Stimulated activated memory B cell treated with anti-CD40 and anti-IgM and Interleukin-4, amounts not matched to agents 10 μg/mL and 1 μg/mL and 100 μg/mL, for 72 hours (primary cell): ENCODE measurements at regions not wholly inside any gene's neighbourhood (a gene's known extent, or its start where the extent isn't known, plus 50 kb on each side); places are given as distances from the start of the nearest gene placed in this dataset.

Experiments used
- ATAC-seq: fragments of 150-1000 bp; cut with Tn5 transposase; 2 replicates; pipeline ENCODE4 v1.10.0; 2021
- H3K27ac Mint-ChIP-seq: one replicate; pipeline ENCODE4 v1.8.0; 2022; ENCODE audit warnings: mild to moderate bottlenecking, mixed read lengths
- H3K27me3 Mint-ChIP-seq: one replicate; pipeline ENCODE4 v1.8.0; 2022; ENCODE audit warnings: mixed read lengths
- H3K36me3 Mint-ChIP-seq: one replicate; pipeline ENCODE4 v1.8.0; 2022; ENCODE audit warnings: mixed read lengths
- H3K4me1 Mint-ChIP-seq: one replicate; pipeline ENCODE4 v1.8.0; 2022; ENCODE audit warnings: mixed read lengths
- H3K4me3 Mint-ChIP-seq: one replicate; pipeline ENCODE4 v1.8.0; 2022; ENCODE audit warnings: mild to moderate bottlenecking, moderate library complexity, mixed read lengths
- H3K9me3 Mint-ChIP-seq: one replicate; pipeline ENCODE4 v1.8.0; 2022; ENCODE audit warnings: mixed read lengths

DNA sequence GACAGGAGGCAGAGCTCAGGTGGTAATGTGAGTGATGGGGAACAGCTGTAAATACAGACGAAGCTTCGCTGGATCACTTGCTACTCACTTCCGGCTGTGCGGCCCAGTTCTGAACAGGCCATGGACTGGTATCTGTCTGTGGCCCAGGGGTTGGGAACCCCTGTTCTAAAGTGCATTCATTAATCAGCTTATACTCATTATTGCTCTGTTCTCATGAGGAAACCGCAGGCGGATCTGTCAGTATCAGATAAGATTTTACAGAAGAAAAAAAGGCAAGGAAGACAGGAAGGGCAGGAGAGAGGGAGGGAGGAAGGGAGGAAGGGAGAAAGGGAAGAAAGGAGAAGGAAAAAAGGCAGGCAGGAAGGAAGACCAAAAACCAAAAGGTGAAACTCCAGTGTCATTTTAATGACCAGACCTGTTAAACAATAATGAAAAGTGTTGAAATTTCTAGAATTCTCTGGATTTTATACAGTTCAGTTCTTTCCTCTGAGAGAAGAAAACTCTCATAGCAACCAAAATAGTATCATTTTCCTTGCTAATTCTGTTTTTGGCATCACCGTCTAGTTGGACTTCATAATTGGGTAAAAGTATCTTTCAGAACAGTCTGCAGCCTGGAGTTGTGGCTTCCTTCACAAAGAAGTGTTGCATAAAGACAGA, 128.0 kb upstream of the PROK2 start:
- Mint-ChIP-seq H3K36me3 (no peaks in the 10 kb centered on the region), H3K9me3 (peaks cover 3% of the 10 kb centered on the region), H3K4me1 (peaks cover 6% of the 10 kb centered on the region), H3K27ac (no peak overlapping the region), H3K27me3 (peaks cover 70% of the 10 kb centered on the region), H3K4me3 (no peak overlapping the region)
- ATAC-seq, result no peak

GRCh38 chr3:71910108-71910507, 125.2 kb upstream of the PROK2 start:
- no peak for ATAC-seq
- no peak overlapping the region for H3K4me3 Mint-ChIP-seq
- H3K27me3 Mint-ChIP-seq, result peaks cover 74% of the 10 kb centered on the region
- peaks cover 28% of the 10 kb centered on the region for H3K4me1 Mint-ChIP-seq
- no peaks in the 10 kb centered on the region for H3K36me3 Mint-ChIP-seq
- H3K27ac Mint-ChIP-seq, result no peak overlapping the region
- peaks cover 3% of the 10 kb centered on the region for H3K9me3 Mint-ChIP-seq

DNA sequence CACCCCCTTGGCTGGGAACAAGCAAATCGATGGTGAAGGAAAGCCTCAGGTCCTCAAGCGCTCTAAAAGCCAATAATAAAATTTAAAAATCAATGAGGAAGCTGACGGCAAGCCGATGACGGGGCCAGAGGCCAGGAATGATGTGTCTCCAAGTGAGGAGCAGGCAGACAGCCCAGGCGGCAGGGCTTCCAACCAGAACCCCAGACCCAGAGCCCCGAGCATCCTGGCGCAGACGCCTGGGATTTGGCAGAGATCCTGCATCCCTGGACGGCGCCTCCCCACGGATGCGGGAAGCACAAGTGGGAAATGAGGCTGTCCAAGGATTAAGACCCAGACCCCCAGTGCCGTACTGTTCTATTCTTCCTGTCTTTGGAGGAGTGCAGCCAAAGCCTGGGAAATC, 123.0 kb upstream of the PROK2 start:
- H3K36me3 Mint-ChIP-seq, result no peaks in the 10 kb centered on the region
- H3K27ac Mint-ChIP-seq, result no peak overlapping the region
- H3K4me1 Mint-ChIP-seq, result peaks cover 38% of the 10 kb centered on the region
- H3K4me3 Mint-ChIP-seq, result no peak overlapping the region
- no peak for ATAC-seq
- peaks cover 80% of the 10 kb centered on the region for H3K27me3 Mint-ChIP-seq
- H3K9me3 Mint-ChIP-seq, result peaks cover 3% of the 10 kb centered on the region

- H3K4me3 Mint-ChIP-seq, result no peak overlapping the region
- H3K27me3 Mint-ChIP-seq, result peaks cover 80% of the 10 kb centered on the region
- H3K4me1 Mint-ChIP-seq, result peaks cover 38% of the 10 kb centered on the region
- no peak for ATAC-seq
- H3K9me3 Mint-ChIP-seq, result peaks cover under 1% of the 10 kb centered on the region
- H3K27ac Mint-ChIP-seq, result no peak overlapping the region
- no peaks in the 10 kb centered on the region for H3K36me3 Mint-ChIP-seq
Measured at GRCh38 chr3:71906976-71907375, 122.0 kb upstream of the PROK2 start.

- Mint-ChIP-seq H3K4me3 (no peak overlapping the region), H3K36me3 (peaks cover 6% of the 10 kb centered on the region), H3K4me1 (peaks cover 39% of the 10 kb centered on the region), H3K27ac (no peak overlapping the region), H3K27me3 (peaks cover 86% of the 10 kb centered on the region), H3K9me3 (no peaks in the 10 kb centered on the region)
- peak; percentile 89 for ATAC-seq
Measured at GRCh38 chr3:71905426-71905825, 120.5 kb upstream of the PROK2 start.

DNA sequence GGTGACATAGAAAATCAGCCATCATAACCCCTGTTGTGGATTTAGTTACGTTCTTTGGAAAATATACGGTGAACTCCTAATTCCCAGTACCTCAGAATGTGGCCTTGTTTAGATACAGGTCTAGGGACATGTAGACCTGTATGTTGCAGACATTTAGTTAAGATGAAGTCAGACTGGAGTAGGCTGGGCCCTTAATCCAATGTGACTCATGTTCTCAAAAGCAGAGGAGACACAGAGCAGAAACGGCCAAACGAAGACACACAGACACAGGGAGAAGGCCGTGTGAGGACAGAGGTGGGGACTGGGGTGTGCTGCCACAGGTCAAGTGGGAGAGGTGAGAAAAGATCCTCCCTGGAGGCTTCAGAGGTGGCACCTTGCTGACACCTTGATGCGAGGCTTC, 119.0 kb upstream of the PROK2 start:
- Mint-ChIP-seq H3K27ac (no peak overlapping the region), H3K9me3 (peaks cover 6% of the 10 kb centered on the region), H3K27me3 (peaks cover 86% of the 10 kb centered on the region), H3K36me3 (peaks cover 6% of the 10 kb centered on the region), H3K4me3 (no peak overlapping the region), H3K4me1 (peaks cover 39% of the 10 kb centered on the region)
- no peak for ATAC-seq

DNA sequence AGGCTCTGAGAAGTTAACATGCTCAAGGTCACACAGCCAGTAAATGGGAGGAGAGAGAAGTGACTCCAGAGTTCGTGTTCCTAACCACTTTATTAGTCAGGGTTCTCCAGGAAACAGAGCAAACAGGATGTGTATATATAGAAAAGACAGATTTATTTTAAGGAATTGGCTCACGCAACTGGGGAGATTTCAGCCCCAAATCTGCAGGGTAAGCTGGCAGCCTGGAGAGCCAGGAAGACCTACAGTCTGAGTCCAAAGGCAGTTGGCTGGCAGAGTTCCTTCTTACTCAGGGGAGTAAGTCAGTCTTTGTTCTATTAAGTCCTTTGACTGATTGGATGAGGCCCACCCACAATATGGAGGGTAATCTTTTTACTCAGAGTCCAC, 118.2 kb upstream of the PROK2 start:
- H3K27me3 Mint-ChIP-seq, result peaks cover 86% of the 10 kb centered on the region
- ATAC-seq, result no peak
- peaks cover 39% of the 10 kb centered on the region for H3K4me1 Mint-ChIP-seq
- H3K4me3 Mint-ChIP-seq, result no peak overlapping the region
- peaks cover 6% of the 10 kb centered on the region for H3K9me3 Mint-ChIP-seq
- no peak overlapping the region for H3K27ac Mint-ChIP-seq
- H3K36me3 Mint-ChIP-seq, result peaks cover 6% of the 10 kb centered on the region

- Mint-ChIP-seq H3K9me3 (peaks cover 6% of the 10 kb centered on the region), H3K4me1 (peaks cover 39% of the 10 kb centered on the region), H3K36me3 (peaks cover 6% of the 10 kb centered on the region), H3K4me3 (no peak overlapping the region), H3K27ac (no peak overlapping the region), H3K27me3 (peaks cover 86% of the 10 kb centered on the region)
- no peak for ATAC-seq
Measured at GRCh38 chr3:71902258-71903111, 117.5 kb upstream of the PROK2 start.

DNA sequence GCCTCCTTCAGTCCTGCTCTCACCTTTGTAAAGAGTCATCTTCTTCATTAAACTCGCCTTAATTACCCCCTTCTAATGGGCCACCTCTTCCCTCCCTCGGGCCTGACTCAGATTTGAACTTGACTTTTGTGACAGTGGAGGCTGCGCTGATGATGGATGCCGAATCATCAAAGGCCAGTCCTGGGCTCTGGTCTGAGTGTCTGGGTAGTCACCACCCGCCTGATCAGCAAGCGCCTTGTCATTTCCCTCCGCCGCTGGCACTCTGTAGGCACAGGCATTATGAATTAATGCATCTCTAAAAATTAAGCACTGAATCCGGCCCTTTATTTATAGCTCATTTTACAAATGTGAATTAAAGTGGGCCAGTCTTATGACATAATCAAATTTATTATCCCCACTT, 116.7 kb upstream of the PROK2 start:
- Mint-ChIP-seq H3K27me3 (peaks cover 86% of the 10 kb centered on the region), H3K27ac (no peak overlapping the region), H3K36me3 (peaks cover 6% of the 10 kb centered on the region), H3K4me3 (no peak overlapping the region), H3K4me1 (peaks cover 32% of the 10 kb centered on the region), H3K9me3 (peaks cover 6% of the 10 kb centered on the region)
- ATAC-seq, result no peak

DNA sequence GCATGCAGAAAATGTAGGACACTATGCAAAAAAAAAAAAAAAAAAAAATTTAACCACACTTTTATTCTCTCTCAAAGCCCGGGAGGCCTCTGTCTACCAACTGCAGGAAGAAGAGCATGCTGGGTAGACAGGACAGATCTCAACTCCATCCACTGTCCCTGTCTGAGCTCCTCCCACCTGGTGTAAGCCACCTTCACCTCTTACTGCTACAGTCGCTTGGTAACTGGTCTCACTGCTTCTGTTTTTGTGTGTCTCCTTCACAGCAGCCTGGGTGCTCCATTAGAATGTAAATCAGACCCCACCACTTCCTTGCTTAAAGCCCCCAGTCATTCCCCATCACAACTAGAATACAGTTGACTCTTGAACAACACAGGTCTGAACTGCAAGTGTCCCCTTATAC, 115.1 kb upstream of the PROK2 start:
- no peak for ATAC-seq
- Mint-ChIP-seq H3K36me3 (peaks cover 6% of the 10 kb centered on the region), H3K4me1 (peaks cover 17% of the 10 kb centered on the region), H3K27me3 (peaks cover 97% of the 10 kb centered on the region), H3K27ac (no peak overlapping the region), H3K4me3 (peak overlapping the region; percentile 4), H3K9me3 (peaks cover 9% of the 10 kb centered on the region)

GRCh38 chr3:71896751-71897150, 111.8 kb upstream of the PROK2 start:
- Mint-ChIP-seq H3K27ac (no peak overlapping the region), H3K4me1 (peaks cover 7% of the 10 kb centered on the region), H3K4me3 (no peak overlapping the region), H3K36me3 (peaks cover 5% of the 10 kb centered on the region), H3K27me3 (peaks cover 94% of the 10 kb centered on the region), H3K9me3 (peaks cover 9% of the 10 kb centered on the region)
- no peak for ATAC-seq

- H3K36me3 Mint-ChIP-seq, result no peaks in the 10 kb centered on the region
- H3K27ac Mint-ChIP-seq, result no peak overlapping the region
- ATAC-seq, result no peak
Measured at GRCh38 chr3:71893702-71894479, 108.9 kb upstream of the PROK2 start.

DNA sequence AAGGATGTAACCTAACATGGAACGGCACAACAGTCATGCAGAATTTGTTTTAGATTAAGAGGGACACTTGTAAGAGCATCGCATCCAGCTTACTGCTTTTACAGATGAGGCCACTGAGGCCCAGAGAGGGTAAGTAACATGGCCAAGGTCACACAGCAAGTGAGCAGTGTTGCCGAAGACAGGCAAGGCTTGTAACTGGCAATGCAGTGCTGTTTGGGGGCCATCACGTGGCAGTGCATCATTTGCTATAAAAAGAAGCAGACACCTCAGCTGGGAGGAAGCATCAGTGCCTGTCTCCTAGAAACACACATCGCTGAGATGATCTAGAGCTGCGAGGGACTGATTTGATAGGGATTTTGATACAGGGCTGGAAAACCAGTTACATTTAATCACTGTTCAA, 108.2 kb upstream of the PROK2 start:
- Mint-ChIP-seq H3K4me1 (no peaks in the 10 kb centered on the region), H3K27me3 (peaks cover 80% of the 10 kb centered on the region), H3K4me3 (no peak overlapping the region), H3K36me3 (no peaks in the 10 kb centered on the region), H3K27ac (no peak overlapping the region), H3K9me3 (peaks cover 3% of the 10 kb centered on the region)
- ATAC-seq, result no peak

More at GRCh38 chr3:71893702-71894479, 108.9 kb upstream of the PROK2 start:
- Mint-ChIP-seq H3K9me3 (peaks cover 3% of the 10 kb centered on the region), H3K4me3 (no peak overlapping the region), H3K27me3 (peaks cover 80% of the 10 kb centered on the region), H3K4me1 (no peaks in the 10 kb centered on the region)

- ATAC-seq, result no peak
- Mint-ChIP-seq H3K4me1 (no peaks in the 10 kb centered on the region), H3K36me3 (no peaks in the 10 kb centered on the region), H3K27ac (no peak overlapping the region), H3K9me3 (peaks cover 3% of the 10 kb centered on the region), H3K4me3 (no peak overlapping the region), H3K27me3 (peaks cover 80% of the 10 kb centered on the region)
Measured at GRCh38 chr3:71891483-71891882, 106.5 kb upstream of the PROK2 start.

GRCh38 chr3:71890356-71890931, 105.5 kb upstream of the PROK2 start:
- Mint-ChIP-seq H3K27ac (no peak overlapping the region), H3K4me3 (no peak overlapping the region), H3K4me1 (no peaks in the 10 kb centered on the region), H3K27me3 (peaks cover 77% of the 10 kb centered on the region), H3K36me3 (no peaks in the 10 kb centered on the region), H3K9me3 (peaks cover under 1% of the 10 kb centered on the region)
- no peak for ATAC-seq
